ENCODE measurements at regions not wholly inside any gene's neighbourhood (a gene's known extent, or its start where the extent isn't known, plus 50 kb on each side); places are given as distances from the start of the nearest gene placed in this dataset.

DNA sequence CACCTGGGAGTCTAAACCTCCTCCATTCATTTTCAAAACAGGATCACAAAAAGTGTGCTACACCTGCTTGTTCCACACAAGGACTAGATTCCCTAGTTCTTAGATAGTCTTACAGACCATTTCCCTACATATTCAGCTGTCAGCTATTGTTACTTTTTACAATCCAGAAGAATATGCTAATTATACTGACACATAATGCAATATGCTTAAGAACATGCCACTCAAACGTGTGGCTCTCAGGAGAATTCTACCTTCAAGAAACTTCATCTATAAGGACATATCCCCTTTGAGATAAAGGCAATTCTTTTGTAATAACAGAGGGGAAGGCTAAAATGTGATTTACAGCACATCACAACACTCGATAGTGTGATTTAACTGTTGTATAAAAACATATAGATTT is 456.1 kb upstream of the ARRDC3 start:
- TF ChIP-seq, protein P1, sequence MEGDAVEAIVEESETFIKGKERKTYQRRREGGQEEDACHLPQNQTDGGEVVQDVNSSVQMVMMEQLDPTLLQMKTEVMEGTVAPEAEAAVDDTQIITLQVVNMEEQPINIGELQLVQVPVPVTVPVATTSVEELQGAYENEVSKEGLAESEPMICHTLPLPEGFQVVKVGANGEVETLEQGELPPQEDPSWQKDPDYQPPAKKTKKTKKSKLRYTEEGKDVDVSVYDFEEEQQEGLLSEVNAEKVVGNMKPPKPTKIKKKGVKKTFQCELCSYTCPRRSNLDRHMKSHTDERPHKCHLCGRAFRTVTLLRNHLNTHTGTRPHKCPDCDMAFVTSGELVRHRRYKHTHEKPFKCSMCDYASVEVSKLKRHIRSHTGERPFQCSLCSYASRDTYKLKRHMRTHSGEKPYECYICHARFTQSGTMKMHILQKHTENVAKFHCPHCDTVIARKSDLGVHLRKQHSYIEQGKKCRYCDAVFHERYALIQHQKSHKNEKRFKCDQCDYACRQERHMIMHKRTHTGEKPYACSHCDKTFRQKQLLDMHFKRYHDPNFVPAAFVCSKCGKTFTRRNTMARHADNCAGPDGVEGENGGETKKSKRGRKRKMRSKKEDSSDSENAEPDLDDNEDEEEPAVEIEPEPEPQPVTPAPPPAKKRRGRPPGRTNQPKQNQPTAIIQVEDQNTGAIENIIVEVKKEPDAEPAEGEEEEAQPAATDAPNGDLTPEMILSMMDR (IDR thresholded peaks at IDR 0.05) = no peak
- no peak for TF ChIP-seq POLR2A (IDR thresholded peaks at IDR 0.05)
